DMS153 treated with DMSO at 0.1 percent for 48 hours (cell line): ENCODE measurements at regions not wholly inside any gene's neighbourhood (a gene's known extent, or its start where the extent isn't known, plus 50 kb on each side); places are given as distances from the start of the nearest gene placed in this dataset.

Experiments used
- DNase-seq: peaks from one replicate; lab custom pipeline; 2025; ENCODE audit not compliant: unreplicated experiment; lab: John Stamatoyannopoulos, UW

DNA sequence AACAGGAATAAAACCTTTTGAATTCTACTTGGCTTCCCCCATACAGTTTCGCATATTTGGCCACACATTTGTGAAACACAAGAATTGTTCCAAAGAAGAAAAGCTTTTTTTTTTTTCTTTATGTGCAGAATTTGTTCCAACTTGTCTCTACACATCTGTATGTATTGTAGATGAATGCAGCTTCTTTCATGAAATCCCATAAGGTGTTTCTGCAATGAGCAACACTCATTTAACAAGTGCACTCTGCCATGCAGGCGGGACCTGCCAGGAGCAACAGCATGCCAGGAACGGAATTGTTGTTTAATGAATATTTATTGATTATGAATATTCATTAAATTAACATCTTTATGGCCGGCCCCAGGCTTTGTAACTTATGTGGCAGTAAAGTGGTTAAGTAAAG is 1075.0 kb downstream of the TTLL7 start:
- DNase-seq: no peak

DNA sequence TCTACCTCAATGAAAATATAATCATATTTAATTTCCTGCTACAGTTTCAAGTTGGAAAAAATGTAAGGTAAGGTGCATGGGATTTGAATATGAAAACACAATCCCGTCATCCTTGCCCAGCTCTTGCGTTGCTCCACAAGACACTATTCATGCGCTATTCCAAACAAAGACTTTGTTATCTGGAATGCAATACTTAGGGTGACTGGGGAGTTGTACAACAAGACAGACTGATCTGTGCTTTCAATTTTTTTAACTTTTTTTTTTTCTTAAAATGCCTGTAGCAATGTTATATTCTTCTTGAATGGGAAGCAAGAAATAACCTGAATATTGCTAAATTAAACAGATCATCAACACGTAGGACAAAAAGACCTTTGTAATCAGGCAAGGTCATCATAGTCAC is 1077.2 kb downstream of the TTLL7 start:
- DNase-seq: no peak

DNA sequence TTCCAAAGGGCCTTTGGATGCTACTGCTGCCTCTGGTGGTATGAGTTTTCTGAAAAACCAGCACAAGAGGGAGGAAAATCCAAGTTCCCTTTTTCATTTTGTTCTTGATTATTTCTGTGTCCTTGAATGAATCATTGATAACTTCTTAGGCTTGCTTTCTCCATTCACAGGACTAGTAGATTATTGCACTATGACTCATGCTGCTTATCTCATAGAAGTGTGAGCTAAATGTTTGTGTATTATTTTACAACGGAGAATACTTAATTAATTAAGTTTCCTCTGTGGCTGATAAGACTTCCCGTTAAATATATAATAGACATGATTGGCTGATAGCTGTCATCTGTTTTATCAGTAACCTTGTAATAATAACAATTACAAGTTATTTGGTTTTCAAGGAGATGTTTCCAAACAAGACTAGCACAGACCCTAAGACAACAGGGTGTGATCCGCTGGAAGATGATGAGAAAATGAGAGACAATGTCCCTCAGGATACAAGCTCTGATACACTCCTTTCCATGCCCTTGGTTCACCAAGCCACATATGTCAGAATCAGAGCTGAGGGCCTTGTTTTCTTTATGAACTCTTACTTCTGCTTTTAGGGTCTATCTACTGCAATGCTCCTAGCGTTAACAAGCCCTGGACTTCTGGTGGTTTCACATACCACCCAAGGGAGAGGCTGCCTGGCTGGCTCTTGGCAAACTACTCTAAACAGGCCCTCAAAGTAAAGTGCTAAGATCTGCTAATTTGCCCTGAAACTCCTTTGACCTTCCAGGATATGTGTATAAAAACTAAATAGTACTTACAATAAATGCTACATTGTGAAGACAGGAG is 1078.3 kb downstream of the TTLL7 start:
- DNase-seq: no peak

DNA sequence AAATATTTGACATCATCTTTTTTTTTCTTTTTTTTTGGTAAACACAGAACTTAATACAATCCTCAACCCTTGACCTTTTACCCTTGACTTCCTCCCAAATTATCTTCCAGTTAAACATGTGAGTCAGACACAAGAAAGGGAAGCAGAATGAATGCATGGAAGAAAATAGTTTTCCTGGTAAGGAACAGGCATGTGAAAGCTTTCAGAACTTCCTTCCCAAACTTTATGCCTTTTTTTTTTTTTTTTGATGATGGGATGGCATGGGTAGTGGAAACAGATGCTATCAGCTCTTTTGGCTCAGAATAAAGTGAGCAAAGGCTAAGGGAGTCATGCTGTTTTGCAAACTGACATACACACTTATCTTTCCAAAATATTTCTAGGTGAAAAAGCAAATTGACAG is 1079.1 kb downstream of the TTLL7 start:
- no peak for DNase-seq

DNA sequence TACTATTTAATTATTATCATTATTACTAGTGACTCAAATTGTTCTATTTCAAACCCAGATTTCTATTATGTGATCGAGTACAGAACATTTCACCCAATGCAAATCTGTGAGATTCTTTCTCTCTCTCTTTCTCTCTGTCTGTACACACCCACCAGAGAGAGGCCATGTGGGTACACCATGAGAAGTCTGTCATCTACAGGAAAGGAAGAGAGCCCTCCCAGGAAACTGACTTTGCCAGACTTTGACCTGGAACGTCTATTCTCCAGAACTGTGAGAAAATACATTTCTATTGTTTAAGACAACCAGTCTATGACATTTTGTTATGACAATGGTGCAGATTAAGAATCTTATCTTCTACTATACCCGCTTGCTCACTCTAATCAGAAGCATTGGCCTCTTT is 1091.6 kb downstream of the TTLL7 start:
- no peak for DNase-seq

DNA sequence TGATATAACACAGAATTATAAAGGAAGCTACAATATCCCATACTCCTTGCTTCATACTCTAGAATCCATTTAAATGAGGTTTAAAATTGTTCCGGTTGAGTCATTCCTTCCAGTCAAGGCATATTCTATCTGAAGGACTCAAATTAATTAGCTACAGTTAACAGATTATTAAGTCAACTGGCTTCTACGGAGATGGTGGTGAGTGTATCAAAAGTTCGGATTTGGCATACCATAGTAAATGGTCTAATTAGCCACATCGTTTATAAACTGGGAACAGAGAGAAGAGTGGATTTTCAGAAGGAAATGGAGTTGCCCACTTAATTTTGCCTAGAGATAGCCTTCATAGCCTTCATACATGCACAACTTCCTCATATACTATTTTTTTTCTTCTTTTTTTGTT is 1095.3 kb downstream of the TTLL7 start:
- DNase-seq: no peak

DNA sequence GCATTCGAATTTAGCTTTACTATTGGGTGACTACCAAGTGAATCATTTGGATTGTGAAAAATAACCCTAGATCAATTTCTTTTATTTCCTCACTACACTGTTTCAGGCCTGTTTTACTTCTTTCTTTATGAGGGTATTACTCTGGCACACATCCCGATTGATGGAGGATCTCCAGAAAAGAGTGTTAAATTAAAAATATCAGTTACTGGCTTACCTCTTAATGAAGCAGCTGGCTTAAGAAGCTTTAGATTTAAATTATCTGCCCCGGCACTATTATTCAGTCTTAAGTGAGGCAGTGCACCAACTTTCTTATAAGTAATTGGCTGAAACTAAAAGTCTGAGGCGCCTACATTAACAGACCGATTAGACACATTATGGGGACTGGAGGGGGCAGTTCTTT is 1097.4 kb downstream of the TTLL7 start:
- no peak for DNase-seq

DNA sequence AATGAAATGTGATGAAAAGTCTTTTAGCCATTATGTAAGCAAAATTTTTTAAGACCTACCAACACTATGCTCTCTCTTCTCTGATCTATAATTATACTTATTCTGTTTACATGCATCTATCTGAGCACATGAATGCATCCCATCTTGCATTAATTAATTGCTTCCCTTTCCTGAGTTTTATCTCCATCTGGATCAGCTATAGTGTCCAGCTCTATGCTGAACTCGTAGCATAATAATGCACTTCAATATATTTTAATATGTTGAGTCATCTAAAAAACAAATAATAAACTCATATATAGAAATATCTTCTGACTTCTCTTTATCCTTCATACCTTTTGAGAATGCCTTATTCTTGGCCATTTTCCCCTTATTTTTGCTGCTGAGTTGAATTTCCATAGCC is 1097.8 kb downstream of the TTLL7 start:
- no peak for DNase-seq

DNA sequence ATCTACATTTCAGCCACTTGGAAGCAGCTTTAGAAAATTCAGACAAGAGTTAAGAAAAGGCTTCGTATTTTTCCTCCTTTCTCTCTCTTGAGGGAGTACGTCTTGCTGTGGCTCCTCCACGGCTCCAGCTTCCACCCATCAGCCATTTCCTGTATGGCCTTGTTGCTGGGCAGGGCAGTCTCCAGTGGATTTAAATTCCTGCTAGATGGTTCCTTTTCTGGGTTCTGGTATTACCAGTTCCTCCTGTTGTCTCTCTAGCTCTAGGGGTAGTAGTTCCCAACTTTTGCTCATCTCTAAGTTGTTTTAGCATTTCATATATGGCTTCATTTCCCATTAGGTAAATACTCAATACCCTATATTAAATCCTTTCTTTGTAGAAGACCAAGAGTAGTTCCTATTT is 1098.3 kb downstream of the ADGRL2 start:
- no peak for DNase-seq

DNA sequence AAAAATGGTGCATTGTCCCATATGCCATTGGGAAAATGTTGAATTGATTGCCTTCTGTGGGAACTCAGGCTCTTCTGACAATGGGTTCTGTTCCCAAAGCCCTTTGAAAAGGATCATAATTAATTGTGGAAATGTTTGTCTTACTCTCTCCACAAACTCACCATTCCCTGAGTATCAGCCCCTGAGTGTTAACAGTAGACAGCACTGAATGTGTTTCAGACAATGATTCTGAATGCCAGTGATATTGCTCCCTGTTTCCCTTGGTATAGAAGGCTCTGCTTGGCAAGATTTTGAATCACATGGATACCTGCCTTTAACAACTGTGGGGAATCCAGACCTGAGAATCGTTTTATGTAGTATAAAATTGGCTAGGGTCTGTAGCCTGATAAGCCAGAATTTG is 1096.8 kb downstream of the ADGRL2 start:
- DNase-seq: no peak

DNA sequence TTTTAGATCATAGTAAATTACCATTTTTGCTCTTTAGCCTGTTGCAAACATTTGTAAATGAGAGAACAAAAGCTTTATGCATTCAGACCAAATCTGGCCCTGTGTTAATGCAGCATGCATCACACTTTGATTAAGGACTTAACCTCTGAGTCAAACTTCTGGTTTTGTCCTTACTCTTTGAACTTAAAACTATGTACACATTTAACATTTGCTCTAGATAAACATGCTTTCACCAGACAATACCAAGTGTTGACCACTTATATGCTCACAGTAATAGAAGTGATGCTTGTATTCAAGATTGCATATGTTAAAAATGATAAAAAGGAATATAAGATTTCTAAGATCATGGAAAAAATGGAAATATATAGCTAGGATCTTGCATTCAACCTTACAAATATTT is 1095.3 kb downstream of the ADGRL2 start:
- no peak for DNase-seq

DNA sequence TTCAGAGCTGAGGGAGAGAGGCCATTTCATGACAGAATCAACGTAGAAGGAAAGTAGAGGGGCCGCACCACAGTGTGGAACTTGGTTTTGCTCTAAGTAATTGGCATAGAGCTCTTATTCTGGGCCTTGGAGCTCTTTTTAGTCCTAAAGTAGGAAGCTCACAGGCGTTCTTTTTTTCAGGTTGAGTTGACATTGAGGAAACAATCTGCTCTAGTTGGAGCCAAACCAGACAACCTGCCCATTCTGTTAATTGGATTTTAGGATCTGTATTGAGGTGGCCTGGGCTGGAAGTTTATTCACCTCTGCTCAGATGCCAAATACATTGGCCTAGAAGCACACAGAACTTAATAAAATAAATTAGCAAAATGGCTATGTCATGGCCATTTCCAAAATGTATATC is 1093.9 kb downstream of the ADGRL2 start:
- no peak for DNase-seq

DNA sequence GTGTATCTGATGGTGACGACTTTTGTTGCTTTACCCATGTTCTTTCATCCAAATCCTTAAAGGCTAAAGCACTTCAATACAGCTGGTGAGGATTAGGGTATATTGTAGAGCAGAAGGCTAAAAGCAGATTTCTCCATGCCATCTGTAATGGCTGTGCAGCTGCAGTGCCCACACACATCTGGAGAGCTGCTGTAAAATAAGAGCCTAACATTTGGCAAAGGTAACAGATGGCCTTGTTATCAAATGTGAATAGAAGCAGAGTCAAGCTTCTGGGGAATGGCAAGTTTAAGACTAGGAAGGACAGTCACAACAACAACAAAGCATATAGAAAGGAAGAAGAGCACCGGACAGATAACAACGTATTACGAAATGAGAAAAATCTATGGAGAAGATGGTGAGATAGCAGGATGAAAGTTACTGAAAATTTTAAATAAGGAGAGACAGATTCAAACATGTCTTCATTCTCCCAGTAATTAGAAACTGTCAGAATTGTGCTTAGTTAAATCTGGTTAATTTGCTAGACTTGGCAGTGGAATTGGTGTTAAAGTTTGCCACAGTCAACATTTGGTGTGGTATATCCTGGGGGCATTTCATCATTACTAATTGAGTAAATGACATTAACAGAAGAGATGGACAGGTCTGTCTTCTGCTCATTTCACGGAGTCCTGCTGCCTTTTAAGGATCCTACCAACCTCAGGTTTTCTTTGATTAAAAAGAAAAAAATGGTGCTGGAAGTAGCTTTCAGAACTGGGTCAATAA is 1093.2 kb downstream of the ADGRL2 start:
- no peak for DNase-seq

DNA sequence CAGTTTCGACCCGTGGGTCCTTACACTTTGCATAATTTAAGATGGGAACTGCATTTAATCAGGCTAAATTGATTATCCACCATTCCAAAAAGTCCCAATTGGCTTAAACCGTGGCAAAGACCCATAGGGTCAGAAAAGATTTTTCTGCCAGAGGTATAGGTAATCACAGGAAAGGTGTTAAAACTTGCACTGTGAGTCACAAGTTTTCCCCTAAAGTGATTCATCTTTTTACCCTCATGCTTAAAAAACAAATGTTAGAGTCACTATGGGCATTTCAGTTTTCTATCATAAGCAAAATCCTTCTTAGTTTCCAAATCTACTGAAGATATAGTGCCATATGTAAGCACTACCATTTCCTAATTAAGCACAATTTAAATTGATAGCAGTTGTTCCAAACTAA is 1079.8 kb downstream of the ADGRL2 start:
- no peak for DNase-seq

DNA sequence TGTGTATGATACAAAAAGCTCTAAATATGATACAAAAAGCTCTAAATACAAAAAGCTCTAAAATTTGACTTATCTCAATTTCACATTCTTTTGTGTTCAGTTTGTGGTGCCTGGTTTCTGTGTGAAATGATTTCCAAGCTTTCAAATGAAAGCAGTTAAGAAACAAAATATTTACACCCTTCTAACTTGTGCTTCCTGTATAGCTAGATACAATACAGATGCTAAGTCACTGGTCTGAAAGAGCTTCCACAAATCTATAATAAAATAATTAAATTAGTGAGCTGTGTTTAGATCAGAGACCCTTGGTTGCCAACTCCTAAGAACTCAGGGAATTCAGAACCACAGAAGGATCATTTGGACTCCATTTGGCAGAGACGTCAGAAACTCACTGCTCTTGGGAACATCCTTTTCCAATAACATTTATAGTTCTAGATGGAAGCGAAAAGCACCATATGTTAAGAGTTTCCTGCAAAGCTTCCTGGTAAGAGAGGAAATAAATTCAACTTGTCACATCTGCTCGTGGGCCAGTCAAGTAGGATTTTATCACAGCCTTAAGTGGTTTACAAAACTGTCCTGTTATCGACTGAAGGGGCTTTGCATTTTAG is 1079.1 kb downstream of the ADGRL2 start:
- DNase-seq: no peak

DNA sequence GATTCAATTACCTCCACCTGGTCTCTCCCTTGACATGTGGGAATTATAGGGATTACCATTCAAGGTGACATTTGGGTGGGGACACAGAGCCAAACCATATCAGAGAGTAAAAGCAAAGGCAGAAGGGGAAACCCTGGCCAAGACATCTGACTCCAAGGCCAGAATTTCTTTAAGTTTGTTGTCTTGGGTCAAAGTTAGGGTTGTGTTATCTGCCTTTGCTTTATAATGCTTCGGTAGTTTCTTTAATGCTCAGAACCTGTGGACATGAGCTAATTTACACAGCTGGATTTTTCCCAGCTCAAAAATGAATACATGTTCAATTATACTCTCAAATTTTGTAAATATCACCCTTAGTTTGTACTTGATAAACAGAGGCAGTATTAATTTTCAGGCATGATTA is 1074.4 kb downstream of the ADGRL2 start:
- DNase-seq: no peak

DNA sequence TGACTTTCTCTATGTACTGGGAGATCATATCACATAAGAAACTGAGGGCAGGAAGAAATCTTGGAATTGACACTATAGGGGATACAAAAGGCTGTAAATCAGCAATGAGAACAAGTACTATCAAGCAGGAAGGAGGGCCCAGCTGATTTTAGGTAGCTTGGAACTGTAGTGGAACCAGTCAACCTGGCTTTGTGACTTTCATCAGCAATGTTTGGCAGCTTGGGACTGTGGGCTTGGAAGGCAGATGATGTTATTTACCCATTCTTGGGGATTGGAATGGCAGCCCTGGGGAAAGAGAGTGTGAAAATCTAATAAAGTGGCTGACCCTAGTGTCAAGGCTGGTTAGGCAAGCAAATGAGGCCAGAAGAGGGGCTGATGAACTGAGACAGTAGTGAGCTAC is 1073.3 kb downstream of the ADGRL2 start:
- no peak for DNase-seq

DNA sequence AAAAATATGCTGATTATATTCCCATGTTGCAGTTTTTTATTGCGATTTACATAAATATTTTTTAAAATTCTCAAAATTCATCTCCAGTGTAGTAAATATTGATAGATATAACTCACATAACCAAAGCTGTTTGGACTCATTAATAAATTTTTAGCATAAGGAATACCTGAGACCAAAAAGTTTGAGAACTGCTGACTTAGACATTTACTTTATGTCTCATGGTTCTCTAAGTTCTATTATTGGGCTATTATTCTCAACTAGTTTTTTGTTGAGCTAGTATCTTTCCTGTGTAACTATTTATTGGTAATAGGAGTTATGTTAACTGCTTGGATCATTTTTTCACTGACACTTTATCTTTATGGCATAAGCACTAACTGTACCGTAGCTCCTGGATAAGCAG is 1069.6 kb downstream of the ADGRL2 start:
- no peak for DNase-seq

DNA sequence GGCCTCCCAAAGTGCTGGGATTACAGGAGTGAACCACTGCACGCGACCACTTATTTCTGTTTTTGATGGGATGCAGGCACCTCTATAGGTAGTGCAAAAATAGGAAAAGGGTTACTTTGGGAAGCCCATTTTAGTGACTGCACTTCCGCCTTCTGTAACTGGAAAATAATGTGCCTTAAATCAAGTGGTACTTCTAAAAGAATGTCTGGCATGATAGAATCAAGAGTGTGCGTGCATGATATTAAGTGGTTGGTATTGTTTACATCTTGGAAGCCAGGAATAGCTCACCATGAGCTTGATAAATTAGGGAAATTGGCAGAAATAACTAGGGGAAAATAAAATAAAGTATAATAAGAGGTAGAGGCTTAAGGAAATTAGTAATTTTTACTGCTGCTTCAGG is 1067.0 kb downstream of the ADGRL2 start:
- no peak for DNase-seq

DNA sequence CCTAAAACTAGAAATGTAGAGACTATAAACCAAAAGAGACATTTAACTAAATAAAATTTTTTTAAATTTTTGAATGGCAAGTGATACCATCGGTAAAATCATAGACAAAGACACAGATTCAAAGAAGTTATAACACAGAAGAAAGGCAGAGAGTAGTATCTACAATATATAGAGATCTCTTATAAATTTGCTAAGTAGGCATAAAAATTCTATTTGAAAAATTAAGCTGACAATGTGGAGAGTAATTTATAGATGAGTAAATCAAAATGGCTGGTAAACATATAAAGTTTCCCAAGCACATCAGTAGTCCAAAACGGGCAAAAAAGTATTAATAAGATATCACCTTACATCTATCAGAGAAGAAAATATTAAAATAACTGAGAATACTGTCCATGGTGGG is 1061.0 kb downstream of the ADGRL2 start:
- DNase-seq: no peak

DNA sequence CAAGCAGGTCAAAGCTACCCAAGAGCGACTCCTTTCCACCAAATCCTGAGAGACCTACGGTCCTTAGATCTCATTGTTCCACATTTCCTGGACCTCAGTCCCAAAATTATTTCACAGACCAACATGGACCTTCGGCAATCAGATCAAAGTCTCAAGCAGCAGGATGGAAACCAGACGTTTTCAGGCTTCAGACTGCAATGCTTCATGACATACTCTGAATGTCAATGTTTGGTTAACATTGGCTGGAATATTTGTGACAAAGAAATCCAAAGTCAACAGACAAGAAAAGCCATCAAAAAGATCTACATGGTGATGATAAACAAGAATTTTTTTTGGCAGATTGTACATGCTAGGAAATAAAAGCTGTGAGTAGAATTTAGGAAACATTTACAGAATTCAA is 1057.3 kb downstream of the ADGRL2 start:
- no peak for DNase-seq

DNA sequence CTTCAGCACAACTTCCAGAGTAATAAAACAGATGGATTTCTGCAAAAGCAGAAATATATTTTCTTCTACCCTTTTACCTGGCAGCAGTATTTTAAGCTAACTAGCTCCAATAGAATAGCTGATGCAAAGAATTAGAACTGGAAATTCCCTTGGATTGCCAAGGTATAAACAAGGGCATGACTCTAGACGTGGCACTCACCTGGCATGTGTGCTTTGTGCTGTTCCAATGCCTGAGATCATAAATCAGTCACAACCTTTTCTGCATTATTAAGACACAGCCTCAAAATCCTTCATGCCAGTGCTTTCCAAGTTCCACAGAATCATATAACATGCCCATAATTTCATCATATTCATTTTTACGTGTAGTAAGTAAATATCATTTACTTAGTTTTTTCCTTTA is 1048.7 kb downstream of the ADGRL2 start:
- no peak for DNase-seq
